HEK293T (cell line): ENCODE measurements at regions not wholly inside any gene's neighbourhood (a gene's known extent, or its start where the extent isn't known, plus 50 kb on each side); places are given as distances from the start of the nearest gene placed in this dataset.

ENCODE experiments used
- CTCF ChIA-PET: fragments of 350-600 bp; formaldehyde crosslinking; extraction: SDS; loops from one replicate; lab custom pipeline; 2021; ENCODE audit warnings: antibody characterized with exemption, inconsistent platforms; lab: Yijun Ruan, JAX
- POLR2A ChIA-PET: fragments of 350-600 bp; formaldehyde crosslinking; extraction: SDS; loops from one replicate; lab custom pipeline; 2020; ENCODE audit warnings: antibody characterized with exemption, inconsistent platforms; lab: Yijun Ruan, JAX
- DNase-seq: peaks from one replicate; pipeline ENCODE4 v3.0.0; 2012; ENCODE audit warnings: mixed read lengths; ENCODE audit errors: extremely low spot score
- ARNT ChIP-seq: fragments of 450-650 bp; IDR thresholded peaks from 2 replicates; pipeline ENCODE4 v1.6.1; 2017; ENCODE audit warnings: mild to moderate bottlenecking
- BHLHE40 ChIP-seq: fragments of 450-650 bp; IDR thresholded peaks from 2 replicates; pipeline ENCODE4 v1.6.1; 2016; ENCODE audit warnings: mild to moderate bottlenecking, moderate library complexity, borderline replicate concordance
- CTBP1 ChIP-seq: fragments of 450-650 bp; IDR thresholded peaks from 2 replicates; pipeline ENCODE4 v1.6.1; 2016; ENCODE audit warnings: borderline replicate concordance
- ELF4 ChIP-seq: fragments of 450-650 bp; IDR thresholded peaks from 2 replicates; pipeline ENCODE4 v1.6.1; 2017; ENCODE audit warnings: antibody characterized with exemption
- FOXA1 ChIP-seq: fragments of 450-650 bp; IDR thresholded peaks from 2 replicates; pipeline ENCODE4 v1.6.1; 2016; ENCODE audit warnings: mild to moderate bottlenecking
- FOXK2 ChIP-seq: fragments of 450-650 bp; IDR thresholded peaks from 2 replicates; pipeline ENCODE4 v1.6.1; 2016; ENCODE audit warnings: mild to moderate bottlenecking
- FOXM1 ChIP-seq: fragments of 450-650 bp; IDR thresholded peaks from 2 replicates; pipeline ENCODE4 v1.6.1; 2017; ENCODE audit warnings: mild to moderate bottlenecking, borderline replicate concordance
- HDGF ChIP-seq: fragments of 450-650 bp; IDR thresholded peaks from 2 replicates; pipeline ENCODE4 v1.6.1; 2017; ENCODE audit warnings: antibody characterized with exemption, borderline replicate concordance
- L3MBTL2 ChIP-seq: fragments of 450-650 bp; conservative IDR thresholded peaks from 2 replicates; pipeline ENCODE4 v1.6.1; 2016; ENCODE audit warnings: mild to moderate bottlenecking
- LEF1 ChIP-seq: fragments of 450-650 bp; IDR thresholded peaks from 2 replicates; pipeline ENCODE4 v1.6.1; 2017; ENCODE audit warnings: mild to moderate bottlenecking, borderline replicate concordance
- NFRKB ChIP-seq: fragments of 450-650 bp; IDR thresholded peaks from 2 replicates; pipeline ENCODE4 v1.6.1; 2016; ENCODE audit warnings: mild to moderate bottlenecking, moderate library complexity
- SP1 ChIP-seq: fragments of 450-650 bp; IDR thresholded peaks from 2 replicates; pipeline ENCODE4 v1.6.1; 2017
- SUZ12 ChIP-seq: fragments of 450-650 bp; IDR thresholded peaks from 2 replicates; pipeline ENCODE4 v1.6.1; 2016; ENCODE audit warnings: mild to moderate bottlenecking
- TARDBP ChIP-seq: fragments of 450-650 bp; IDR thresholded peaks from 2 replicates; pipeline ENCODE4 v1.6.1; 2016
- ZNF384 ChIP-seq: fragments of 450-650 bp; IDR thresholded peaks from 2 replicates; pipeline ENCODE4 v1.6.1; 2016
- TF ChIP-seq, protein P1 (sequence below): fragments of 450-650 bp; IDR thresholded peaks from 2 replicates; pipeline ENCODE4 v1.6.1; 2016

DNA sequence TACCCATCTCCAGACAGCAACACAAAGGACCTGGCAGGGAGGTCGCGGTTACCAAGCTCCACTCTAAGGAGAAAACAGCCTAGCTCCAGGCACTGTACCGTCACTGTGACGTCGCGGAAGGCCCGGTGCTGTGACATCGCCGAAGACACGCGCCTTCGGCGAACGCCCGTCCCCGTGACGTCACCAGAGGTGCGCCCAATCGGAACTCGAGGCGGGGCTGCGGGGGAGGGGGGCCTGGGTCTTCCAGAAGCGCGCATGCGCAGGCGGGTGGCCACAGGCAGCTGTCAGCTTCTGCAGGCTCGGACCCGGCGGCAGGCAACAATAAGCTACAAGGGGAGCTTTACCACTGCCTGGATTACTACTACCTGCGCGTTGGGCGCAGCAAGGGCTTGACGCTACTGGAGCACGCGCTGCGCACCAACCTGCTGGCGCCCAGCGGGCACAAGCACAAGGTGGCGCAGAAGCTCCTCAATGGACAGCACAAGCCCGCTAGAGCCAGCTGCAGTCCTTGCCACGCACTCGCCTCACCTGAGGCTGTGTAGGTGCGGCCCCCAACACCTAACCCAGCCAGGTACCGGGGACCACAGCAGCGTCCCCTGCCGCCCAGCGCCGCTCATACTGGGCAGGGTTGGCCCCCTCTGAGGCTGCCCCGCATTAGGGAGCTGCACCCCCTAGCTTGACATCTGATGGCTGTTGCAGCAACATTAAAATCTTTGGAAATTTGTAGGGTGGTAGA, 208.4 kb downstream of the TPST1 start:
- POLR2A ChIA-PET, result interaction anchor here (1.0 kb wide), 1 partner anchor 80 kb away, joined by 4 read pairs; no protein-coding TSS in a partner anchor

DNA sequence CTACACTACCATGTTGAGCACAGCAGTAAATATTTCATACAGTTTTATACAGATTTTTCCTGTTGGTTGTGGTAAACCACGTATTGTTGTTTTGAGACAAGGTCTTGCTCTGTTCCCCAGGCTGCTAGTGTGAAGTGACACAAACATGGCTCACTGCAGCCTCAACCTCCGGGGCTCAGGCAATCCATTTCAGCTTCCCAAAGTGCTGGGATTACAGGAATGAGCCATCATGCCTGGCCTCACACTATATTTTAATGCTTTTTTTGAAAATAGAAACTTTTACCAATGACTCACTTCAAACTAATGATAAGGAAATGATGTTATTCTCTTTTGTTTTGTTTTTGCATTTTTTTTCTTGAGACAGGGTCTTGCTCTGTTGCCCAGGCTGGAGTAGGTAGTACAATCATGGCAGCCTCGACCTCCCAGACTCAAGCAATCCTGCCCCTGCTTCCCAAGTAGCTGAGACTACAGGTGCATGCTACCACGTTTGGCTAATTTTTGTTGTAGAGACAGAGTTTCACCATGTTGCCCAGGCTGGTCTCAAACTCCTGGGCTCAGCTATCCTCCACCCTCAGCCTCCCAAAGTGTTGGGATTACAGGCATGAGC, 210.6 kb downstream of the TPST1 start:
- POLR2A ChIA-PET, result no interaction called here
- CTCF ChIA-PET, result no interaction called here
- no peak for TF ChIP-seq TARDBP
- no peak for TF ChIP-seq NFRKB
- TF ChIP-seq FOXK2, result no peak
- no peak for TF ChIP-seq L3MBTL2
- TF ChIP-seq BHLHE40, result no peak
- no peak for TF ChIP-seq FOXM1
- TF ChIP-seq, protein P1, sequence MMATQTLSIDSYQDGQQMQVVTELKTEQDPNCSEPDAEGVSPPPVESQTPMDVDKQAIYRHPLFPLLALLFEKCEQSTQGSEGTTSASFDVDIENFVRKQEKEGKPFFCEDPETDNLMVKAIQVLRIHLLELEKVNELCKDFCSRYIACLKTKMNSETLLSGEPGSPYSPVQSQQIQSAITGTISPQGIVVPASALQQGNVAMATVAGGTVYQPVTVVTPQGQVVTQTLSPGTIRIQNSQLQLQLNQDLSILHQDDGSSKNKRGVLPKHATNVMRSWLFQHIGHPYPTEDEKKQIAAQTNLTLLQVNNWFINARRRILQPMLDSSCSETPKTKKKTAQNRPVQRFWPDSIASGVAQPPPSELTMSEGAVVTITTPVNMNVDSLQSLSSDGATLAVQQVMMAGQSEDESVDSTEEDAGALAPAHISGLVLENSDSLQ, result no peak
- TF ChIP-seq HDGF, result no peak
- TF ChIP-seq ARNT, result no peak
- no peak for TF ChIP-seq ELF4
- no peak for TF ChIP-seq SUZ12
- TF ChIP-seq FOXA1, result no peak
- no peak for TF ChIP-seq CTBP1
- no peak for DNase-seq

More for the DNA sequence above, 208.4 kb downstream of the TPST1 start:
- CTCF ChIA-PET, result interaction anchor here (0.6 kb wide), 1 partner anchor 292 kb away, joined by 5 read pairs; no protein-coding TSS in a partner anchor
- no peak for TF ChIP-seq LEF1
- TF ChIP-seq SP1, result no peak
- TF ChIP-seq ELF4, result no peak
- peak; percentile 82 for TF ChIP-seq TARDBP
- TF ChIP-seq, protein P1, result 0 out of 2 replicates have a peak, but pooled peaks have one; percentile 3
- TF ChIP-seq L3MBTL2, result peak; percentile 99
- peak; percentile 99 for DNase-seq

DNA sequence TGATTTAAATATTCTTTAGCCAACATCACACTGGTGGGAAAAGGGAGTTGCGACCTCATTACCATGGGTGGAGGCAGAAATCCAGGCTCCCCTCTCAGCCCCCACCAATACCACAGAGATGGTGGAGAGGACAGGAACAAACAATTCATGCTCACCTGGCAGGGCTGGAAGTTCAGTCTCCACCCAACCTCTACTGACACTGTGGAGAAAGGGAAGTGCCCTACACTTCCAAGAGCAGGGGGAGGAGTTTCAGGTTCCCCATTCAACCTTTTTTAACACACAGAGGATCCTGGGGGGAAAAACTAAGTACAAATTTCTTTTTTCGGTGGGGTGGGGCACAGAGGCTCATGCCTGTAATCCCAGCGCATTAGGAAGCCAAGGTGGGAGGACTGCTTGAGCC, 210.1 kb upstream of the KCTD7 start:
- DNase-seq, result no peak
- no peak for TF ChIP-seq SUZ12
- TF ChIP-seq ARNT, result no peak
- TF ChIP-seq FOXK2, result no peak
- TF ChIP-seq, protein P1, result no peak
- no peak for TF ChIP-seq FOXA1
- no peak for TF ChIP-seq LEF1
- TF ChIP-seq CTBP1, result no peak
- no peak for TF ChIP-seq NFRKB
- no peak for TF ChIP-seq ZNF384
- TF ChIP-seq TARDBP, result no peak
- no peak for TF ChIP-seq L3MBTL2
- TF ChIP-seq FOXM1, result no peak
- CTCF ChIA-PET, result no interaction called here
- POLR2A ChIA-PET, result no interaction called here

DNA sequence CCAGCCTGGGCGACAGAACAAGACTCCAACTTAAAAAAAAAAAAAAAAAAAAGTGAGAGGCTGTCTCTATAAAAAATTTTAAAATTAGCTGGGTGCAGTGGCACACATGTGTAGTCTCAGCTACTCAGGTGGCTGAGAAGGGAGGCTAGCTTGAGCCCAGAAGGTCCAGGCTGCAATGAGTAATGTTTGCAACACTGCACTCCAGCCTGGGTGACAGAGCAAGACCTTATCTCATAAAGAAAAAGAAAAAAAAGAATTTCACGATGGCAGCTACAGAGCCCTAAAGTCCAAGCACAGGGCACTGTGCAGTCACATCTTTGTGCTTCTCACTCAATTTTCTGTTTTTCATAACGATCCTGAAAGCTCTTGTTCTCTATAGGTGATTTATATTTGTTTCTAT, 209.5 kb upstream of the KCTD7 start:
- POLR2A ChIA-PET, result no interaction called here
- CTCF ChIA-PET, result no interaction called here
- no peak for DNase-seq
- TF ChIP-seq FOXM1 (no peak), ARNT (no peak), L3MBTL2 (no peak), SP1 (no peak), SUZ12 (no peak), BHLHE40 (no peak), NFRKB (no peak), CTBP1 (no peak), FOXK2 (no peak), HDGF (no peak), FOXA1 (no peak)
- TF ChIP-seq, protein P1, result no peak

DNA sequence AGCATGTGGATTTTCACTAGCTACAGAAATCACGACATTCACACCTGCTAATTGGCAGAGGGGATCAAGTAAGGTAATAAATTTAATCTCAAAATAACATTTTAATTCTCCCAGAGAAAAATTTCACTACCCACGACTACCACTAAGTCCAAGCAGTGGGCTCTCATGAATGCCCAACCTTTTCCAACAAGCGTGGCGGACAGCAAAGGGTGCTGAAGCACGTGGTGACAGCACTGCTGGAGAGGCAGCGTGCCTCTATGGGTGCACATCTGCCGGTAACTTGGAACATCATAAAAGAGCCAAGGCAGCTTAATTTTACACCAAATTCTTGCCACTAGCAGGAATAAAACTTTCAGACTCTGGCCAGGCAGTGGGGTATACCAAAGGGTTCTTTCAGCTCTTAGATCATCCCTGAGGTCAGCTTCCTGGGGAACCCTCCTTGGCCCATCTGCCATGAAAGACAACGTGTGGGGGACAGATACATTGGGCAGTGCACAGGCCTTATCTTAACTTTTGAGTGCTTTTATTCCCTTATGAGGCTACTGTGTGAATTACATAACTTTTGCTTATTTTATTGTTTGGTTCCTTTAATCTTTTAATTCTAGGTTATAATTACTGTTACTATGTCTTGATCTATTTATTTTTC, 206.7 kb upstream of the KCTD7 start:
- no peak for DNase-seq
- POLR2A ChIA-PET, result no interaction called here
- CTCF ChIA-PET, result no interaction called here
- no peak for TF ChIP-seq ELF4
- no peak for TF ChIP-seq TARDBP
- no peak for TF ChIP-seq FOXK2
- no peak for TF ChIP-seq NFRKB
- no peak for TF ChIP-seq BHLHE40
- TF ChIP-seq SP1, result no peak
- no peak for TF ChIP-seq SUZ12
- TF ChIP-seq, protein P1, result no peak
